ENCODE measurements at regions not wholly inside any gene's neighbourhood (a gene's known extent, or its start where the extent isn't known, plus 50 kb on each side); places are given as distances from the start of the nearest gene placed in this dataset.

- no peak for DNase-seq (ENCODE audit: extremely low read depth, insufficient read length)
- Histone ChIP-seq H3K36me3 (ENCODE audit: control insufficient read depth, insufficient read depth, low read length) (no peaks in the 10 kb centered on the region), H3K4me3 (replicated peaks; ENCODE audit: low read depth, low read length) (no peak overlapping the region), H3K27me3 (replicated peaks; ENCODE audit: control insufficient read depth, insufficient read depth, low read length) (no peaks in the 10 kb centered on the region)
- no peak for TF ChIP-seq CTCF (IDR thresholded peaks at IDR 0.05; ENCODE audit: insufficient read depth, low read length, poor library complexity, severe bottlenecking)
Observed at GRCh38 chr14:43464968-43465367, 1042.1 kb downstream of the FSCB start.

- DNase-seq (ENCODE audit: extremely low read depth, insufficient read length), result no peak
- H3K27me3 ChIP-seq (replicated peaks; ENCODE audit: control insufficient read depth, insufficient read depth, low read length), result no peaks in the 10 kb centered on the region
- no peaks in the 10 kb centered on the region for H3K36me3 ChIP-seq (ENCODE audit: control insufficient read depth, insufficient read depth, low read length)
- TF ChIP-seq CTCF (IDR thresholded peaks at IDR 0.05; ENCODE audit: insufficient read depth, low read length, poor library complexity, severe bottlenecking), result no peak
- H3K4me3 ChIP-seq (replicated peaks; ENCODE audit: low read depth, low read length), result no peak overlapping the region
Observed at GRCh38 chr14:43449291-43449690, 1057.8 kb downstream of the FSCB start.

- Histone ChIP-seq H3K4me3 (replicated peaks; ENCODE audit: low read depth, low read length) (no peak overlapping the region), H3K36me3 (ENCODE audit: control insufficient read depth, insufficient read depth, low read length) (no peaks in the 10 kb centered on the region), H3K27me3 (replicated peaks; ENCODE audit: control insufficient read depth, insufficient read depth, low read length) (no peaks in the 10 kb centered on the region)
- TF ChIP-seq CTCF (IDR thresholded peaks at IDR 0.05; ENCODE audit: insufficient read depth, low read length, poor library complexity, severe bottlenecking), result no peak
- no peak for DNase-seq (ENCODE audit: extremely low read depth, insufficient read length)
Observed at GRCh38 chr14:43438056-43438455, 1069.0 kb downstream of the FSCB start.

GRCh38 chr14:43418324-43418723, 1088.8 kb downstream of the FSCB start:
- Histone ChIP-seq H3K4me3 (replicated peaks; ENCODE audit: low read depth, low read length) (no peak overlapping the region), H3K27me3 (replicated peaks; ENCODE audit: control insufficient read depth, insufficient read depth, low read length) (no peaks in the 10 kb centered on the region), H3K36me3 (ENCODE audit: control insufficient read depth, insufficient read depth, low read length) (no peaks in the 10 kb centered on the region)
- DNase-seq (ENCODE audit: extremely low read depth, insufficient read length), result no peak
- TF ChIP-seq CTCF (IDR thresholded peaks at IDR 0.05; ENCODE audit: insufficient read depth, low read length, poor library complexity, severe bottlenecking), result no peak

GRCh38 chr14:43413084-43413483, 1094.0 kb downstream of the FSCB start:
- no peaks in the 10 kb centered on the region for H3K27me3 ChIP-seq (replicated peaks; ENCODE audit: control insufficient read depth, insufficient read depth, low read length)
- TF ChIP-seq CTCF (IDR thresholded peaks at IDR 0.05; ENCODE audit: insufficient read depth, low read length, poor library complexity, severe bottlenecking), result no peak
- DNase-seq (ENCODE audit: extremely low read depth, insufficient read length), result no peak

GRCh38 chr14:43411841-43412240, 1095.2 kb downstream of the FSCB start:
- no peak for DNase-seq (ENCODE audit: extremely low read depth, insufficient read length)
- no peak overlapping the region for H3K4me3 ChIP-seq (replicated peaks; ENCODE audit: low read depth, low read length)

More at GRCh38 chr14:43413084-43413483, 1094.0 kb downstream of the FSCB start:
- no peaks in the 10 kb centered on the region for H3K36me3 ChIP-seq (ENCODE audit: control insufficient read depth, insufficient read depth, low read length)
- no peak overlapping the region for H3K4me3 ChIP-seq (replicated peaks; ENCODE audit: low read depth, low read length)

More at GRCh38 chr14:43411841-43412240, 1095.2 kb downstream of the FSCB start:
- TF ChIP-seq CTCF (IDR thresholded peaks at IDR 0.05; ENCODE audit: insufficient read depth, low read length, poor library complexity, severe bottlenecking), result no peak
- Histone ChIP-seq H3K36me3 (ENCODE audit: control insufficient read depth, insufficient read depth, low read length) (no peaks in the 10 kb centered on the region), H3K27me3 (replicated peaks; ENCODE audit: control insufficient read depth, insufficient read depth, low read length) (no peaks in the 10 kb centered on the region)

Measured in GM06990 (cell line).